ENCODE measurements at regions not wholly inside any gene's neighbourhood (a gene's known extent, or its start where the extent isn't known, plus 50 kb on each side); places are given as distances from the start of the nearest gene placed in this dataset.

DNA sequence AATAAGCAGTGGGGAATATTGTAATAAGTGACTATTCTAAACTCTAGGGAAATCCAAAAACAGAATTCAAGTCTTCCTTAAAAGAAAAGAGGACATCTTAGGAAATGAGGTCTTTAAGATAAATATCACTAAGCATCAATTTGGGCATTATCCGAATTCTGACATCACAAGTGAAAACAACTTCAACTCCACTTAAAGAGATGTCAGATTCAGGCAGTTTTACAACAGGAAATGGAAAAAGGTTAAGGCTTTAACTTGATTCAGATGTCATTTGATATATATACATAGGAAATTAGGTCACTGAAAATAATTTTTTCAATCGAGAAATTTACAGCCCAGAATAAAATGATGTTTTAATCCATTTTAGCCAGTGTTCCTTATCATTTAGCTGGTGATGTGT lies 435.4 kb downstream of the SETD4 start (continued):
- TF ChIP-seq, protein P1, sequence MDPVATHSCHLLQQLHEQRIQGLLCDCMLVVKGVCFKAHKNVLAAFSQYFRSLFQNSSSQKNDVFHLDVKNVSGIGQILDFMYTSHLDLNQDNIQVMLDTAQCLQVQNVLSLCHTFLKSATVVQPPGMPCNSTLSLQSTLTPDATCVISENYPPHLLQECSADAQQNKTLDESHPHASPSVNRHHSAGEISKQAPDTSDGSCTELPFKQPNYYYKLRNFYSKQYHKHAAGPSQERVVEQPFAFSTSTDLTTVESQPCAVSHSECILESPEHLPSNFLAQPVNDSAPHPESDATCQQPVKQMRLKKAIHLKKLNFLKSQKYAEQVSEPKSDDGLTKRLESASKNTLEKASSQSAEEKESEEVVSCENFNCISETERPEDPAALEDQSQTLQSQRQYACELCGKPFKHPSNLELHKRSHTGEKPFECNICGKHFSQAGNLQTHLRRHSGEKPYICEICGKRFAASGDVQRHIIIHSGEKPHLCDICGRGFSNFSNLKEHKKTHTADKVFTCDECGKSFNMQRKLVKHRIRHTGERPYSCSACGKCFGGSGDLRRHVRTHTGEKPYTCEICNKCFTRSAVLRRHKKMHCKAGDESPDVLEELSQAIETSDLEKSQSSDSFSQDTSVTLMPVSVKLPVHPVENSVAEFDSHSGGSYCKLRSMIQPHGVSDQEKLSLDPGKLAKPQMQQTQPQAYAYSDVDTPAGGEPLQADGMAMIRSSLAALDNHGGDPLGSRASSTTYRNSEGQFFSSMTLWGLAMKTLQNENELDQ (CRISPR knock-in tag; IDR thresholded peaks at IDR 0.05; ENCODE audit: borderline replicate concordance), result no peak
- TF ChIP-seq ELF1 (CRISPR knock-in tag; IDR thresholded peaks at IDR 0.05), result no peak
- TF ChIP-seq ZC3H4 (CRISPR knock-in tag; IDR thresholded peaks at IDR 0.05; ENCODE audit: borderline replicate concordance), result no peak
- TF ChIP-seq ZNF326 (CRISPR knock-in tag; IDR thresholded peaks at IDR 0.05; ENCODE audit: borderline replicate concordance), result no peak
- TF ChIP-seq HOXA9 (CRISPR knock-in tag; IDR thresholded peaks at IDR 0.05; ENCODE audit: borderline replicate concordance), result no peak
- no peak for TF ChIP-seq YY1 (IDR thresholded peaks at IDR 0.05; ENCODE audit: insufficient read depth, insufficient replicate concordance, low read depth, low read length)
- TF ChIP-seq ZSCAN25 (CRISPR knock-in tag; IDR thresholded peaks at IDR 0.05), result no peak
- TF ChIP-seq MIXL1 (CRISPR knock-in tag; IDR thresholded peaks at IDR 0.05), result no peak
- TF ChIP-seq REL (CRISPR knock-in tag; conservative IDR thresholded peaks at IDR 0.05), result no peak
- TF ChIP-seq NFKB2 (CRISPR knock-in tag; IDR thresholded peaks at IDR 0.05; ENCODE audit: borderline replicate concordance), result no peak
- TF ChIP-seq, protein P2, sequence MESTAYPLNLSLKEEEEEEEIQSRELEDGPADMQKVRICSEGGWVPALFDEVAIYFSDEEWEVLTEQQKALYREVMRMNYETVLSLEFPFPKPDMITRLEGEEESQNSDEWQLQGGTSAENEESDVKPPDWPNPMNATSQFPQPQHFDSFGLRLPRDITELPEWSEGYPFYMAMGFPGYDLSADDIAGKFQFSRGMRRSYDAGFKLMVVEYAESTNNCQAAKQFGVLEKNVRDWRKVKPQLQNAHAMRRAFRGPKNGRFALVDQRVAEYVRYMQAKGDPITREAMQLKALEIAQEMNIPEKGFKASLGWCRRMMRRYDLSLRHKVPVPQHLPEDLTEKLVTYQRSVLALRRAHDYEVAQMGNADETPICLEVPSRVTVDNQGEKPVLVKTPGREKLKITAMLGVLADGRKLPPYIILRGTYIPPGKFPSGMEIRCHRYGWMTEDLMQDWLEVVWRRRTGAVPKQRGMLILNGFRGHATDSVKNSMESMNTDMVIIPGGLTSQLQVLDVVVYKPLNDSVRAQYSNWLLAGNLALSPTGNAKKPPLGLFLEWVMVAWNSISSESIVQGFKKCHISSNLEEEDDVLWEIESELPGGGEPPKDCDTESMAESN (CRISPR knock-in tag; conservative IDR thresholded peaks at IDR 0.05), result no peak
- no peak for TF ChIP-seq PBX3 (CRISPR knock-in tag; IDR thresholded peaks at IDR 0.05; ENCODE audit: borderline replicate concordance)
- no peak for TF ChIP-seq MAZ (IDR thresholded peaks at IDR 0.05; ENCODE audit: borderline replicate concordance, low read depth, low read length)
- no peak for TF ChIP-seq MAZ (CRISPR knock-in tag; IDR thresholded peaks at IDR 0.05; ENCODE audit: low read depth)

Data from HepG2 (cell line).